Mesothelial cell of epicardium (in vitro differentiated cells): ENCODE measurements at regions not wholly inside any gene's neighbourhood (a gene's known extent, or its start where the extent isn't known, plus 50 kb on each side); places are given as distances from the start of the nearest gene placed in this dataset.

Source experiments
- DNase-seq, 2 experiments: peaks; one replicate each; pipeline ENCODE4 v3.0.0; 2021; ENCODE audit warnings: low spot score in 2 of 2; ENCODE audit not compliant: unreplicated experiment in 2 of 2
- H3K27ac Mint-ChIP-seq: 2 replicates; pipeline ENCODE4 v1.8.0; 2021; ENCODE audit warnings: mixed read lengths
- H3K27me3 Mint-ChIP-seq: 2 replicates; pipeline ENCODE4 v1.8.0; 2021; ENCODE audit warnings: low read depth, mixed read lengths
- H3K36me3 Mint-ChIP-seq: 2 replicates; pipeline ENCODE4 v1.8.0; 2021; ENCODE audit warnings: mixed read lengths
- H3K4me1 Mint-ChIP-seq: 2 replicates; pipeline ENCODE4 v1.8.0; 2021; ENCODE audit warnings: mixed read lengths
- H3K4me3 Mint-ChIP-seq: 2 replicates; pipeline ENCODE4 v1.8.0; 2021; ENCODE audit warnings: mild to moderate bottlenecking, moderate library complexity, mixed read lengths
- H3K9me3 Mint-ChIP-seq: 2 replicates; pipeline ENCODE4 v1.8.0; 2021; ENCODE audit warnings: mixed read lengths
- CTCF ChIP-seq: fragments of 200-600 bp; sonication (generic); IDR thresholded peaks from one replicate; pipeline ENCODE4 v1.5.0; 2021; ENCODE audit warnings: antibody characterized with exemption; ENCODE audit not compliant: unreplicated experiment

DNA sequence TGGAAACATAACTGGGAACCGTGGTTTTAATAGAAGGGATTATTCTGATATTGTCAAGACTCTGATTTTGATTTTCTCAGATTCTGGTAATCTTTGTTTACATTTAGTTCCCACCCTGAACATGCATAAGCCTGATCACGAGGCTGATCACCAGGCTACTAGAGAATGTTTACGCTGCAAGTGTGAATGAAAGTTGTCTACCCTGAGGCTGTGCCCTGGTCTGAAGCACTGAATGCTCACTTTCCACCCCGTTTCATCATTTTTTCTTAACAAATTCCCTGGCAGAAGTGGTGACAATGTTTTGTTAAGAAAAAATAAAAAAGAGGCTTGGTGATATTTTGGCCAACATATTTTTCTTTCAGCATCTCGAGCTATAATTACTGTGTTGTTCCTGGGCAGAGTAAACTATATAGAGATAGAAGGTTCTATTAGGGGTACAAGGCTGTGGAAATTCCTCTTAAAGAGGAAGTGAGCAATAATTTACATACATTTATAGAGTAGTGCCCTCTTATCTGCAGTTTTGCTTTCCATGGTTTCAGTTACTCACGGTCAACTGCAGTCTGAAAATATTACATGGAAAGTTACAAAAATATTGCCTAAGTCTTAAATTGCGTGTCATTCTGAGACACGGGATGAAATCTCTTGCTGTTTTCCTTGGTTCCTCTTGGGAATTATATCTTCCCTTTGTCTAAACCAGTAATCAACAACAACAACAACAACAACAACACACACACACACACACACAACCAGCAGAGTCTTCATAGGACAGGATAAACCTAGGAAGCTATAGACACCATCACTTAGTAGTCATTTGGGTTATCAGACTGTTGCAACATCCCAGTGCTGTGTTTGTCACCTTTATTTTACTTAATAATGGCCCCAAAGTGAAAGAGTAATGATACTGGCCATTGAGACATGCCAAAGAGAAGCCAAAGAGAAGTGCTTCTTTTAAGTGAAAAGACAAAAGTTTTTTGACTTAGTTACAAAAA, 566.6 kb upstream of the CITED2 start:
- H3K27me3 Mint-ChIP-seq, result no peaks in the 10 kb centered on the region
- H3K9me3 Mint-ChIP-seq, result no peaks in the 10 kb centered on the region
- no peak for TF ChIP-seq CTCF
- no peak overlapping the region for H3K4me3 Mint-ChIP-seq
- H3K27ac Mint-ChIP-seq, result no peak overlapping the region
- H3K4me1 Mint-ChIP-seq, result peaks cover 22% of the 10 kb centered on the region
- DNase-seq, result no peak
- no peaks in the 10 kb centered on the region for H3K36me3 Mint-ChIP-seq

- Mint-ChIP-seq H3K4me3 (no peak overlapping the region), H3K9me3 (no peaks in the 10 kb centered on the region), H3K27ac (no peak overlapping the region), H3K36me3 (no peaks in the 10 kb centered on the region), H3K27me3 (no peaks in the 10 kb centered on the region), H3K4me1 (peaks cover 22% of the 10 kb centered on the region)
- TF ChIP-seq CTCF, result no peak
- no peak for DNase-seq
Measured at GRCh38 chr6:139939189-139939979, 564.9 kb upstream of the CITED2 start.

- H3K36me3 Mint-ChIP-seq, result no peaks in the 10 kb centered on the region
- H3K27ac Mint-ChIP-seq, result no peak overlapping the region
- peaks cover 16% of the 10 kb centered on the region for H3K4me1 Mint-ChIP-seq
- H3K9me3 Mint-ChIP-seq, result no peaks in the 10 kb centered on the region
- no peak overlapping the region for H3K4me3 Mint-ChIP-seq
- no peak for TF ChIP-seq CTCF
- no peak for DNase-seq
- no peaks in the 10 kb centered on the region for H3K27me3 Mint-ChIP-seq
Measured at GRCh38 chr6:139932671-139933070, 558.2 kb upstream of the CITED2 start.

- peaks cover 17% of the 10 kb centered on the region for H3K4me1 Mint-ChIP-seq
- H3K9me3 Mint-ChIP-seq, result no peaks in the 10 kb centered on the region
- DNase-seq, result no peak
- H3K27ac Mint-ChIP-seq, result no peak overlapping the region
- H3K27me3 Mint-ChIP-seq, result no peaks in the 10 kb centered on the region
- no peaks in the 10 kb centered on the region for H3K36me3 Mint-ChIP-seq
- H3K4me3 Mint-ChIP-seq, result no peak overlapping the region
- TF ChIP-seq CTCF, result no peak
Measured at GRCh38 chr6:139931747-139932146, 557.3 kb upstream of the CITED2 start.

GRCh38 chr6:139927742-139928305, 553.4 kb upstream of the CITED2 start:
- Mint-ChIP-seq H3K27me3 (no peaks in the 10 kb centered on the region), H3K4me3 (no peak overlapping the region), H3K4me1 (peaks cover 29% of the 10 kb centered on the region), H3K9me3 (no peaks in the 10 kb centered on the region), H3K36me3 (no peaks in the 10 kb centered on the region), H3K27ac (no peak overlapping the region)
- TF ChIP-seq CTCF, result no peak
- no peak for DNase-seq
